ENCODE measurements at regions not wholly inside any gene's neighbourhood (a gene's known extent, or its start where the extent isn't known, plus 50 kb on each side); places are given as distances from the start of the nearest gene placed in this dataset.

- no peak for TF ChIP-seq CTCF (IDR thresholded peaks at IDR 0.05; ENCODE audit: low read depth, low read length, poor library complexity, severe bottlenecking)
- no peak for TF ChIP-seq EZH2phosphoT487 (IDR thresholded peaks at IDR 0.05; ENCODE audit: borderline replicate concordance, low read length)
Observed at GRCh38 chr2:21895200-21895599, 771.4 kb downstream of the TDRD15 start.
